ENCODE measurements at regions not wholly inside any gene's neighbourhood (a gene's known extent, or its start where the extent isn't known, plus 50 kb on each side); places are given as distances from the start of the nearest gene placed in this dataset.

DNA sequence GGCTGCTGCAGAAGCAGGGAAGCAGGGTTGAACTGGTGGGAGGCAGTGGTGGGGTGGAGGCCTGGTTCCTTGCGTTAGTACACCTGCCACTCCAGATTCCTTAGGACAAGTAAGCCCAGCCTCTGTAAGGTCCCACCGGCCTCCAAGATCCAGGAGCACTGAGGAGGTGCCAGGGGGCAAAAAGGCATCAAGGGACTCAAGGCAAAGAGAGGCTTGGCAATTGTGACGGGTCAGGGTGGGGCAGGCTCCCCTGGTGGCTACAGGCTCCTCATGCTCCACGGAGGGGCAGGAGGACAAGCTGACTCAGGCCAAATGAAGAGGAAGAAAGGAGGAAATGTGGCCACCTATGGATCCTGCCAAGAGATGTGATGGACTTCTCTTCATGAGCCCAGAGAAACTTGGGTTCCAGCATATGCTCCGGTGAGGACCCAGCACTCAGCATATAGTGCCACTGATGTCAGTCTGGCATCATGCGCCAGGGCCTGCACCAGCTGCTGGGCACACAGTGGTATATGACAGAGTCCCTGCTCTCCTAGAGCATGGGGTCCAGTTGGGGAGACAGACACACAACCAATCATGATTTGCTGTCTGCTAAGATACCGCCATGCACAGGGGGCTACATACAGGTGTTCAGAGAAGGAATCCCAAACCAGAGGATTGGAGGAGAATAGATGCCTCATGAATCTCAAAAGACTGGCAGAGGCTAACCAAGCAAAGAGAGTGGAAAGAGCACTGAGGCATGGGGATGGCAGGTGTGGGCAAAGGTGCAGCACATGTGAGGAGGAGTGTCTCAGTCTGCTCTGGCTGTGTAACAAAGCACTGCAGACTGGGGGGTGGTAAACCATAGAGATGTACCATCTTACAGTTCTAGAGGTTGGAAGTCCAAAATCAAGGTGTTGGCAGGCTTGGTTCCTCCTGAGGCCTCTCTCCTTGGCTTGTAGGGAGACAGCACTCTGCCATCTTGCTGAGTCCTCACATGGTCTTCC lies 249.7 kb downstream of the RHOU start:
- DNase-seq (no peak), ATAC-seq (no peak)
- in situ Hi-C loops (cut with MboI; ENCODE audit: low sequenced_read_pairs in 4 of 4) (no loop called here), intact Hi-C loops (cut with DNase I; ENCODE audit: low total_unique reads) (no loop called here)
- Histone ChIP-seq H3K36me3 (no peaks in the 10 kb centered on the region), H3K9me3 (no peaks in the 10 kb centered on the region), H3K4me1 (peaks cover 12% of the 10 kb centered on the region in 2 donors), H3K4me3 (no peak overlapping the region), H3K27me3 (no peaks in the 10 kb centered on the region), H3K27ac (no peak overlapping the region)
- TF ChIP-seq POLR2A (IDR thresholded peaks at IDR 0.05) = no peak
- TF ChIP-seq, protein P1, sequence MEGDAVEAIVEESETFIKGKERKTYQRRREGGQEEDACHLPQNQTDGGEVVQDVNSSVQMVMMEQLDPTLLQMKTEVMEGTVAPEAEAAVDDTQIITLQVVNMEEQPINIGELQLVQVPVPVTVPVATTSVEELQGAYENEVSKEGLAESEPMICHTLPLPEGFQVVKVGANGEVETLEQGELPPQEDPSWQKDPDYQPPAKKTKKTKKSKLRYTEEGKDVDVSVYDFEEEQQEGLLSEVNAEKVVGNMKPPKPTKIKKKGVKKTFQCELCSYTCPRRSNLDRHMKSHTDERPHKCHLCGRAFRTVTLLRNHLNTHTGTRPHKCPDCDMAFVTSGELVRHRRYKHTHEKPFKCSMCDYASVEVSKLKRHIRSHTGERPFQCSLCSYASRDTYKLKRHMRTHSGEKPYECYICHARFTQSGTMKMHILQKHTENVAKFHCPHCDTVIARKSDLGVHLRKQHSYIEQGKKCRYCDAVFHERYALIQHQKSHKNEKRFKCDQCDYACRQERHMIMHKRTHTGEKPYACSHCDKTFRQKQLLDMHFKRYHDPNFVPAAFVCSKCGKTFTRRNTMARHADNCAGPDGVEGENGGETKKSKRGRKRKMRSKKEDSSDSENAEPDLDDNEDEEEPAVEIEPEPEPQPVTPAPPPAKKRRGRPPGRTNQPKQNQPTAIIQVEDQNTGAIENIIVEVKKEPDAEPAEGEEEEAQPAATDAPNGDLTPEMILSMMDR (IDR thresholded peaks at IDR 0.05 in 4 of 5, conservative IDR thresholded peaks at IDR 0.05 in 1 of 5) = no peak

DNA sequence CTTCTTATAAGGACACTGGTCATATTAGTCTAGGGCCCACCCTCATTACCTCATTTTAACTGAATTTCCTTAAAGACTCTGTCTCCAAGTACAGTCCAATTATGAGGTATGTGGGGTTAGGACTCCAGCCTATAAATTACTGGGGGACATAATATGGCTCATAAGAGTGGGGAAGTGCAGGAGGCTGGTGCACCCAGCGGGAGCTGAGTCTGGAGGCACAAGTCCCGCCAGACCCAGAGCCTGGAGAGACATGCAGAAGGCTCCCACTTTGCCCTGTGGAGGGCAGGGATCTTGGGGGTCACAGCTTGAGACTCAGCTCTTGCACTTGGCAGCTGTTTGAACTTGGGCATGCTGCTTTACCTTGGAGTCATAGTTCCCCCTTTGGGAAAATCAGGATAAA lies 250.4 kb downstream of the RHOU start:
- H3K9me3 ChIP-seq = no peaks in the 10 kb centered on the region
- TF ChIP-seq POLR2A (IDR thresholded peaks at IDR 0.05) = no peak
- TF ChIP-seq, protein P1 (IDR thresholded peaks at IDR 0.05 in 4 of 5, conservative IDR thresholded peaks at IDR 0.05 in 1 of 5) = no peak
- ATAC-seq (no peak), DNase-seq (no peak)
- peaks cover 19% of the 10 kb centered on the region in 2 donors for H3K4me1 ChIP-seq
- no peaks in the 10 kb centered on the region for H3K27me3 ChIP-seq
- intact Hi-C loops (cut with DNase I; ENCODE audit: low total_unique reads) = no loop called here
- in situ Hi-C loops (cut with MboI; ENCODE audit: low sequenced_read_pairs in 4 of 4) = no loop called here
- H3K36me3 ChIP-seq = no peaks in the 10 kb centered on the region
- no peak overlapping the region for H3K4me3 ChIP-seq
- H3K27ac ChIP-seq = no peak overlapping the region

DNA sequence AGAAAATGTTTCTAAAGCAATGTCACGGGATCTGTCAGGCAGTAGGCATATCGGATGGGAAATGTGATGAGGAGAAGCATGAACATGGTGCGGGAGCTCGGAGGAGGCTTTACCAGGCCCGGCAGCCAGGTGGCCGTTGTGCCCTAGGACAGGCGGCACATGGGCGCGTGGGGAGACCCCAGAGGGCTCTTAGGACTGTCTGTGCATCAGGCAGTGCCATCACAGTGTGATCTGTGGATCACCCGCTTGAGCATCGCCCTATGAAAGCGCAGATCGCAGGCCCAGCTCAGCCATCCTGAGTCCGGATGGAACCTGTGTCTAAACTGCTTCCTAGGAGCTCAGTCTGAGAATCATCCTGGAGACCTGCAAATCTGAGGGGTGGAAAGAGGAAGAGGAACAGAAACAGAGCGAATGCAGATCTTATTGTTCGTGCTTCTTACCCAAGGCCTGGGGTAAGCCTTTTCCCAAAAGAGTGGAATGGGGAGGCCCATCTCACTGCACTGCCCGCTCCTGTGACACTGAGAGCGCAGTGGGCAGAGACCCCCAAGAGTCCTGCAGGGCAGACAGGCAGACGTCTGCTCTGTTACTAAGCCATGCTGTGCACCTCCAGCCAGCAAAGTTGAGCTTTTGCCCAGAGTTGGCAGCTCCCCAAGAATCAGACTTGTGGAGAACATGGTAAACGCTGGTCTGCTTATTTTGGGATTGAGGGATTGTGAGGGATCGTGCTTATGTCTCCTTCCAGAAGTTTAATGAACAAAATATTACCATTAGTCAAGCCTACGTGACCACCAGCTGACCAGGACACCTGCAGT lies 251.0 kb downstream of the RHOU start:
- DNase-seq = peak; percentile 36 to 51
- no peak overlapping the region for H3K27ac ChIP-seq
- no peak overlapping the region for H3K4me3 ChIP-seq
- no peaks in the 10 kb centered on the region for H3K9me3 ChIP-seq
- peaks cover 19 to 24% of the 10 kb centered on the region in 2 donors for H3K4me1 ChIP-seq
- intact Hi-C loops (cut with DNase I; ENCODE audit: low total_unique reads) = no loop called here
- H3K27me3 ChIP-seq = no peaks in the 10 kb centered on the region
- in situ Hi-C loops (cut with MboI; ENCODE audit: low sequenced_read_pairs in 4 of 4) = no loop called here
- TF ChIP-seq POLR2A (IDR thresholded peaks at IDR 0.05) = no peak
- TF ChIP-seq, protein P1 (IDR thresholded peaks at IDR 0.05 in 4 of 5, conservative IDR thresholded peaks at IDR 0.05 in 1 of 5) = no peak
- peak in 1 of 2 donors; percentile 40 for ATAC-seq
- H3K36me3 ChIP-seq = no peaks in the 10 kb centered on the region

DNA sequence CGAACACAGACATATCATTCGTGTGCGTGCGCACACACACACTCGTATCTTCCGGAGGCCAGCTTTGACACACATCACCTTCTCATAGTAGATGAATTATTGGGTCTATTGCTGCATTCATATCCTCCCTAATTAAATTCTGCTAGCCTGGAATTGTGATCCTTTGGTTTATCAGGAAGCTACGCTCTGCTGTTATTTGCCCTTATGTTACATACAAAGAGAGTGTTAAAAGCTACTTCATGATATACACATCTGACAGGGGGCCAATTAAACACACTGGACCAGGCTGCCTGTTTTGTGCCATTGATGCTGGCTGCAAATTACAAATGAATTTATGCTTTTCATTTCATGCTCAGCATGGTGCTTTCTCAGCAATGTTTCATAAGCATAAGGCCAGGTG lies 252.0 kb downstream of the RHOU start:
- H3K27me3 ChIP-seq = no peaks in the 10 kb centered on the region
- intact Hi-C loops (cut with DNase I; ENCODE audit: low total_unique reads) = no loop called here
- DNase-seq = no peak
- peaks cover 19 to 24% of the 10 kb centered on the region in 2 donors for H3K4me1 ChIP-seq
- no peak for ATAC-seq
- in situ Hi-C loops (cut with MboI; ENCODE audit: low sequenced_read_pairs in 4 of 4) = no loop called here
- no peak for TF ChIP-seq POLR2A (IDR thresholded peaks at IDR 0.05)
- TF ChIP-seq, protein P1 (IDR thresholded peaks at IDR 0.05 in 4 of 5, conservative IDR thresholded peaks at IDR 0.05 in 1 of 5) = no peak
- H3K9me3 ChIP-seq = no peaks in the 10 kb centered on the region
- no peak overlapping the region for H3K4me3 ChIP-seq
- no peak overlapping the region for H3K27ac ChIP-seq
- no peaks in the 10 kb centered on the region for H3K36me3 ChIP-seq

Data from gastrocnemius medialis (tissue), 4 donors.